ENCODE measurements at regions not wholly inside any gene's neighbourhood (a gene's known extent, or its start where the extent isn't known, plus 50 kb on each side); places are given as distances from the start of the nearest gene placed in this dataset.

DNA sequence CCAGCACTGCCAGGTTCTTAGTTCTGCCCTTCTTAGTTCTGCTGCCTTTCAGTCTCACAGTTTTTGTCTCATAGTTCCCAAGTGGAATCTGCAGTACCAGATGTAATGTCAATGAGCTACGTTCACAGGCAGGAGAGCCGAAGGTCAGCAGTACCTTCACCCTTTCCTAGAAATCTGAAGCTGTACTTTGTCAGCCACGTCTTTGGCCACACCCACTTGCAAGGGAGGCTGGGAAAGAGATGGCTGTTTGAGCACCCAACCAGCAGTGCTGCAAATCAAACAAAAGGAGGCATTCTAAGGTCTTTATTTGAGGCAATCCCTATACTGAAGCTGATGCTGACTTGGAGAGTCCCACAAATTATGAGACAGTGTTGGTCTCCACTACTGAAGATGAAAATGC is 199.1 kb upstream of the NPY2R start:
- no peaks in the 10 kb centered on the region for H3K36me3 ChIP-seq
- no peaks in the 10 kb centered on the region for H3K27me3 ChIP-seq
- TF ChIP-seq, protein P1, sequence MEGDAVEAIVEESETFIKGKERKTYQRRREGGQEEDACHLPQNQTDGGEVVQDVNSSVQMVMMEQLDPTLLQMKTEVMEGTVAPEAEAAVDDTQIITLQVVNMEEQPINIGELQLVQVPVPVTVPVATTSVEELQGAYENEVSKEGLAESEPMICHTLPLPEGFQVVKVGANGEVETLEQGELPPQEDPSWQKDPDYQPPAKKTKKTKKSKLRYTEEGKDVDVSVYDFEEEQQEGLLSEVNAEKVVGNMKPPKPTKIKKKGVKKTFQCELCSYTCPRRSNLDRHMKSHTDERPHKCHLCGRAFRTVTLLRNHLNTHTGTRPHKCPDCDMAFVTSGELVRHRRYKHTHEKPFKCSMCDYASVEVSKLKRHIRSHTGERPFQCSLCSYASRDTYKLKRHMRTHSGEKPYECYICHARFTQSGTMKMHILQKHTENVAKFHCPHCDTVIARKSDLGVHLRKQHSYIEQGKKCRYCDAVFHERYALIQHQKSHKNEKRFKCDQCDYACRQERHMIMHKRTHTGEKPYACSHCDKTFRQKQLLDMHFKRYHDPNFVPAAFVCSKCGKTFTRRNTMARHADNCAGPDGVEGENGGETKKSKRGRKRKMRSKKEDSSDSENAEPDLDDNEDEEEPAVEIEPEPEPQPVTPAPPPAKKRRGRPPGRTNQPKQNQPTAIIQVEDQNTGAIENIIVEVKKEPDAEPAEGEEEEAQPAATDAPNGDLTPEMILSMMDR (IDR thresholded peaks at IDR 0.05; ENCODE audit: low read depth, low read length): no peak
- no peak for DNase-seq
- H3K9me3 ChIP-seq: no peaks in the 10 kb centered on the region
- H3K4me1 ChIP-seq: peaks cover 18% of the 10 kb centered on the region
- no peak overlapping the region for H3K4me3 ChIP-seq (ENCODE audit: low read depth, low read length)

DNA sequence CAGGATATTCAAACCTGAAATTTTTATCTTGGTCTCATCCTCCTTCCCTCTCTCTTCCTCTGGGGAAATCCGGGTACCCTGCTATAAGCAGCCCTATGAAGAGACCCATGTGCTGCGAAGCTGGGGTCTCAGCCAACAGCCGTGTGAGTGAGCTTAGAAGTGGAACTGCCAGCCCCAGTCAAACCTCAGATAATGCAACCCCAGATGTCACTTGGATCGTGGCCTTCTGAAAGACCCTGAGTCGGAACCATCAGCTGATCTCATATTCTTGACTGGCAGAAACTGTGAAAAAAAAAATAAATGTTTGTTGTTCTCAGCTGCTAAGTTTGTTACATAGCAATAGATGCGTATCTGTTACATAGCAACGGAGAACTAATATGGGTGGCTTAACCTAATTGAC is 198.1 kb upstream of the NPY2R start:
- Histone ChIP-seq H3K4me1 (peaks cover 16% of the 10 kb centered on the region), H3K27me3 (no peaks in the 10 kb centered on the region), H3K4me3 (ENCODE audit: low read depth, low read length) (no peak overlapping the region), H3K36me3 (no peaks in the 10 kb centered on the region), H3K9me3 (no peaks in the 10 kb centered on the region)
- TF ChIP-seq, protein P1 (IDR thresholded peaks at IDR 0.05; ENCODE audit: low read depth, low read length): no peak
- no peak for DNase-seq

DNA sequence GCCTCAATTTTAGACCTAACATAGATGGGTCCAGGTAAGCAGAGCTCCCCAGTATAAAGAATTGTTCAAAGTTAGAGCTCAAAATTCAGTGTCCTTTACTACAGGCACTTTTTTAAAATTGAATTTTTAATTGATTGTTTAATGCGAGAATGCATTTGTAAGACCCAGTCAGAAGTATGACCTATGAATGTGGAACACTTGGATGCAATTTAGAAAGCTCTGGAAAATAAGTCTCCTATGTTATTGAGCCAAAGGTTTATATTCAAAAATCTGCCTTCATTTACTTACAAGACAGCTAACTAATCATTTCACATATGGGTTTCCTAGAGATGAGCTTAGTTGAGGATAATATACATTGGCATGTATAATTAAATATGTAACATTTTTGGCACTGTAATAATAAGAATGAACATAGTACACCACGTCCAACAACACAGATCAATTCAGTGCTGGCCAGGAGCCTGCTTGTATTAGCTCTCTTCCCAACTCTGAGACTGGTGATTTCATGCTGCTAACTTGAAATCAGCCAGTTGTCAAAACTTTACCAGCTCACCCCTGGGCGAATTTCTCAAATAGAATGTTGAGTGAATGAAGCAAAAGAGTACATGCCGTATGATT is 197.2 kb upstream of the NPY2R start:
- DNase-seq: no peak
- TF ChIP-seq, protein P1 (IDR thresholded peaks at IDR 0.05; ENCODE audit: low read depth, low read length): no peak
- no peaks in the 10 kb centered on the region for H3K36me3 ChIP-seq
- H3K4me3 ChIP-seq (ENCODE audit: low read depth, low read length): no peak overlapping the region
- H3K4me1 ChIP-seq: peaks cover 15% of the 10 kb centered on the region
- H3K9me3 ChIP-seq: no peaks in the 10 kb centered on the region
- H3K27me3 ChIP-seq: no peaks in the 10 kb centered on the region

DNA sequence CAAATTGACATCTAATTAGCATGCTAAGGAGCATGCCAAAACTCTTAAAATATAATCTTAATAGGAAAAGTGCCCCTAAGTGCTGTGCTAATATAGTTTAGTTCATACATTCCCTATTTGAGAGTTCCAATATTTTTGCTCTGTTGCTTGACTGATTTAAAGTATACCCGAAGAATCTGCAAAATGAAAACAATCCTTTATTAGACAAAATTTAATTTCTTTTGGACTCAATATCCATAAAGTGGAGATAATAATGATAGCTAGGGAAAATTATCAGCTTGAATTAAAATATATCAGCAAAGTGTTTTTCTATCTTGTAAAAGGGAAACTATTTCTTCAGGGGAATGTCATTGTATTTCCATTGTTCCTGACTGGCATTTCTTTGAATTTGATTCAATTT is 196.0 kb upstream of the NPY2R start:
- Histone ChIP-seq H3K36me3 (no peaks in the 10 kb centered on the region), H3K4me1 (peaks cover 19% of the 10 kb centered on the region), H3K9me3 (no peaks in the 10 kb centered on the region), H3K4me3 (ENCODE audit: low read depth, low read length) (no peak overlapping the region), H3K27me3 (no peaks in the 10 kb centered on the region)
- no peak for DNase-seq
- TF ChIP-seq, protein P1 (IDR thresholded peaks at IDR 0.05; ENCODE audit: low read depth, low read length): no peak

DNA sequence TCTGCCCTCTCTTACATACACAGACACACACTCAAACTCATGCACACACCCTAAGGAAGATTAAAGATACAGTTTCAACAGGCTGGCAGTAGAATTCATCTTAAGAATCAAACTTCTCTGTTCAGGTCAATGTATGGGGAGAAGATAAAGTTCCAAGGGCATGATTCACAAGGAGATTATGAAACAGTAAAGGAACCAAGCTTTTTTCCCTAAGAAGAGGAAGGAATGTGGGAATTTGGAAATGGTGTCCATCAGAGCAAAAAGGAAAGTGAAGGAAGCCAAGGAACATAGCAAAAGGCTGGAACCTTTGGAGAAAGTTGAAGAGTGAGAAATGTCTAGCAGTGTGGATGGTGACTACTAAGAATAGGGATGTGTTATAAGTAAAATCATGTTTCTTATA is 191.0 kb upstream of the NPY2R start:
- Histone ChIP-seq H3K4me3 (ENCODE audit: low read depth, low read length) (no peak overlapping the region), H3K9me3 (no peaks in the 10 kb centered on the region), H3K36me3 (no peaks in the 10 kb centered on the region), H3K4me1 (peaks cover 17% of the 10 kb centered on the region), H3K27me3 (no peaks in the 10 kb centered on the region)
- TF ChIP-seq, protein P1 (IDR thresholded peaks at IDR 0.05; ENCODE audit: low read depth, low read length): no peak
- DNase-seq: no peak

DNA sequence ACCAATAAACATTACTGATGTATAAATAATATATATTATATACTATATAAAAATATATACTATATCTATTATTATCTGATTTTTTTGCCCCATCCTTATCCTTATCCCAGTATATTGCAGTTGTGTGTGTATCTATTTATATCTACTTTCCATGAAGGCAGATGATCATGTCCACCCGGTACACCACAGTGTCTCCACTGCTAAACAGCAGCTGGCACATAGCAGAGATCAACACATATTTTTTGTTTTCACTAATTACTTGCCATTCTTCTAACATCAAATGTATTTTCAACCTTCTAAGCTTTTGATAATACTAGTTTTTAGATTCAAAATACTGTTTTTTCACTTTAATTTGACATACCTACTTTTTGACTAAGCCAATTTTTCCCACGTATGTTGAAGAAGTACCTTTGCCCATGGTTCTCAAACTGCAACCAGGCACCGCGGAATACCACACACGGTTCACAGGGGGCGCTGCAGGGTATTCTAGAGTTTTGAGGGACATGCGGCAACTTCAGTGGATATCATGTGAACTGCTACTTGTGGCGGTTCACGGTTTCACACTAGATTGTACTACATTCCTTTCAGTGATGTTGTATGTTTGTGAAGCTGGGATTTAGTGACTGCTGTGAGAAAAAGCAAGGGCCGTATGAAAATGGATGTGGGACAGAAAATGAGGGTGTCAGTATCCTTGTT is 182.5 kb upstream of the NPY2R start:
- Histone ChIP-seq H3K4me3 (ENCODE audit: low read depth, low read length) (no peak overlapping the region), H3K4me1 (no peaks in the 10 kb centered on the region)
- peak; percentile 46 for DNase-seq

More for the DNA sequence above, 182.5 kb upstream of the NPY2R start:
- Histone ChIP-seq H3K27me3 (no peaks in the 10 kb centered on the region), H3K9me3 (no peaks in the 10 kb centered on the region), H3K36me3 (no peaks in the 10 kb centered on the region)
- TF ChIP-seq, protein P1 (IDR thresholded peaks at IDR 0.05; ENCODE audit: low read depth, low read length): peak; percentile 53

All from BE2C (cell line).